Stimulated activated CD8-positive, alpha-beta memory T cell treated with anti-CD3 and anti-CD28 coated beads, Interleukin-15, amount 100 ng/mL, for 48 hours (primary cell): ENCODE measurements at regions not wholly inside any gene's neighbourhood (a gene's known extent, or its start where the extent isn't known, plus 50 kb on each side); places are given as distances from the start of the nearest gene placed in this dataset.

ENCODE experiments used
- DNase-seq, 2 donors: peaks; one replicate each; pipeline ENCODE4 v3.0.0-alpha.2; 2020; ENCODE audit warnings: low read depth in 2 of 2

- no peak for DNase-seq
Observed at GRCh38 chr4:173929921-173930320, 353.5 kb downstream of the FBXO8 start.

- no peak for DNase-seq
Observed at GRCh38 chr4:173924561-173924960, 358.9 kb downstream of the FBXO8 start.

DNA sequence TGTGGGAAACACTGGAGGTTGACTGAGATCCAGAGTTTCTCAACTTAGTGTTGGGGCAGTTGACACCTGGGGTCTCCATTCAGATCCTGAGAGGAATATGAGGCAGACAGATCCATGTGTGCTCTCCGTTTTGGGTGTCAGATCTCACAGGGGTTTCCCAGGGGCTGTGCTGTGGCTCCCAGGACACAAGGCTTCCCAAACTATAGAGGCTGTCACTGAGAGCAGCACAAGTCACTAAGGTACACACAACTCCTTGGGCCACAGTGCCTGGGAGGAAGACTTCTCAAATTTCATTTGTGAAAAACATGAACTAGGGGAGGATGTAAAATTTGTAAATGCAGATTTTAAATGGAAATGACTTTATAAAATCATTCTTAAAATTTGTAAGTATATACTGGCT is 363.6 kb downstream of the FBXO8 start:
- no peak for DNase-seq

GRCh38 chr4:173919196-173919595 is 364.3 kb downstream of the FBXO8 start:
- DNase-seq, result no peak

DNA sequence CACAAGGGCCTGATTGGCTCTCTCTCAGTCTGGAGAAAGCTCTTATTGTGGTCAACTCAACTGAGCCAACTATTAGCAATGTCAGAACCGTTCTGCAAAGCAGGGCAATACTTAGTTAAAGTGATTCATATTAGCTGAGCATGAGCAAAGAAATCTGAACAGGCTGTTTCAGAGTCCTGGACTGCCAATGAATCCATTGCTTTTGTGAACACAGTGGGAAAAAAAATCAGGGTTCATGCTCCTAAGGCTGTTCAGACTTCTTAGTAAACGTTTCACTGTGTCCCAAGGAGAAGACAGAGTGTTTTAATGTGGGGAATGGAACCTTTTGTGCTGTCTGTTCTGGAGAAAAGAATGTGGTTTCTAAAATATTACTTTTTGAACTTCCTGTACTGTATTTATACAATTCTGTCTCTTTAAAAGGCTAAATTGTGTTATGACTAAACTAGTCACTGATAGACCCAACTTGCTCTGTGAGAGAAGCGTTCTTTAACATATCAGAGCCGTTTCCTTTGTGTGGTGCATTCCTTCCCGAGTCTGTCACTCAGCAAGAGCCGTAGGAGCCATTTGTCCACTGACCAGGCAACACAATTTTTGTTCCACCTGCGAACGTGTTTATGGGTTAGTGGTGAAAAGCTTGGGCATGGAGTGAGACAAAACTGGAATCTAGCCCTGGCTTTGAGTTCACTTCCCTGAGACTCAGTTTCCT is 366.1 kb downstream of the FBXO8 start:
- DNase-seq, result no peak

DNA sequence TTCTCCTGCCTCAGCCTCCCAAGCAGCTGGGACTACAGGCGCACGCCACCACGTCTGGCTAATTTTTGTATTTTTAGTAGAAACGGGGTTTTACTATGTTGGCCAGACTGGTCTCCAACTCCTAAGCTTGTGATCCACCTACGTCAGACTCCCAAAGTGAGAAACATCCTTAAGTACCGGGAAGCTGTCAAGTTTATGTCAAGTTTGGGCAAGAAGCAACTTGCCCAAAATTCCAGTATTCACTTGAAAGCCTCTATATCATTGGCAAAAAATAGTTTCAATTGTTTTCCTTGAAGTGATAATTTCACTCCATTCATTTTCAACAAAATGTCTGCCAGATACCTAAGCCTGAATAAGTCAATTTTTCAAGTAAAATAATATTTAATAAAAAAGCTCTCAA is 370.0 kb downstream of the FBXO8 start:
- no peak for DNase-seq

GRCh38 chr4:173912384-173912783 is 371.1 kb downstream of the FBXO8 start:
- no peak for DNase-seq

DNA sequence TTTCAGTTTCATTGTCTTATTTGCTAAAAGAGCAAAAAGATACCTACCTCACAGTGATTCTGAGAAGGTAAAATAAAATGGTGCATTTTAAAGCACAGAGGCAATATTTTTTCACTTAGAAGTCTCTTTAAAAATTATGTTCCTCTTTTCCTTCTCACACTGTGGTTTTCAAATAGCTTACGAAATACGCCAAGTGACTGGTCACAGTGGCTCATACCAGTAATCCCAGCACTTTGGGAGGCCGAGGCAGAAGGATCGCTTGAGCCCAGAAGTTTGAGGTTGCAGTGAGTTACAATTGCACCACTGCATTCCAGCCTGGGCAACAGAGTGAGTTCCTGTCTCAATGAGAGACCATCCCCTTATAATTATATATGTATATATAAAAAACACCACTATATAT is 372.6 kb downstream of the FBXO8 start:
- no peak for DNase-seq

- no peak for DNase-seq
Observed at GRCh38 chr4:173909294-173909693, 374.2 kb downstream of the FBXO8 start.

DNA sequence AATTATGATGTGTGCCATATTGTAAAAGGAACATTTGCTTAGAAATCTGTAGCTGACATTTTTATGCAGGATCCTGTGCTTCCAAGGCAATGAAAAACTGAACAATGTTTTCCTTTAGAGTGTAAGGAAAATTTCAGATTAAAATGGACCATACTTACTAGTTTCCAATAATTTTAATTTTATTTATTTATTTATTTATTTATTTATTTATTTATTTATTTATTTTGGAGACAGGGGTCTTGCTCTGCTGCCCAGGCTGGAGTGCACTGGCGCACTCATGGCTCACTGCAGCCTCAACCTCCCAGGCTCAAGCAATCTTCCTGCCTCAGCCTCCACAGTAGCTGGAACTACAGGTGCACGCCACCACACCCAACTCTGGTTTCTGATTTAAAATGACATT is 369.8 kb upstream of the HAND2 start:
- no peak for DNase-seq

- DNase-seq, result no peak
Observed at GRCh38 chr4:173891072-173891471, 361.0 kb upstream of the HAND2 start.

GRCh38 chr4:173883821-173884220 is 353.8 kb upstream of the HAND2 start:
- DNase-seq, result no peak

- no peak for DNase-seq
Observed at GRCh38 chr4:173880897-173881296, 350.9 kb upstream of the HAND2 start.

- no peak for DNase-seq
Observed at GRCh38 chr4:173879509-173879908, 349.5 kb upstream of the HAND2 start.

DNA sequence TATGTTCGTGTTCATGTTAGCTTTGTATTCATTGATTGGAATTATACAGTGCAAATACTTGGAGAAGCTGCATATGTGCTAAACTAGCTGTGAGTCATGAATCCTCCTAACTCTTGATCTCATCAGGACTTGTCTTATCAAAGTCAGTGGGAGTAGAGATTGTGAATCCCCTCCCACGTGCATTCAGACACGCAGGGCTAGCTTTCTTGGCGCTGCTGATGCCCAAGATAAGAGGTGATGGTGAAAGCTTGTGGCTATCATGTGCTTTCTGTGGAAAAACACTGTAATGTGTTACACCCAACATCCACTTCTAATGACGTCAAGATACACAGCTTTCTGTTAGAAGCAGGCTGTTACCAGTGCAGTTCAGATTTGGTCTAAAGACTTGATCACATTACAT is 348.7 kb upstream of the HAND2 start:
- DNase-seq, result no peak

GRCh38 chr4:173871643-173872042 is 341.6 kb upstream of the HAND2 start:
- DNase-seq, result no peak

DNA sequence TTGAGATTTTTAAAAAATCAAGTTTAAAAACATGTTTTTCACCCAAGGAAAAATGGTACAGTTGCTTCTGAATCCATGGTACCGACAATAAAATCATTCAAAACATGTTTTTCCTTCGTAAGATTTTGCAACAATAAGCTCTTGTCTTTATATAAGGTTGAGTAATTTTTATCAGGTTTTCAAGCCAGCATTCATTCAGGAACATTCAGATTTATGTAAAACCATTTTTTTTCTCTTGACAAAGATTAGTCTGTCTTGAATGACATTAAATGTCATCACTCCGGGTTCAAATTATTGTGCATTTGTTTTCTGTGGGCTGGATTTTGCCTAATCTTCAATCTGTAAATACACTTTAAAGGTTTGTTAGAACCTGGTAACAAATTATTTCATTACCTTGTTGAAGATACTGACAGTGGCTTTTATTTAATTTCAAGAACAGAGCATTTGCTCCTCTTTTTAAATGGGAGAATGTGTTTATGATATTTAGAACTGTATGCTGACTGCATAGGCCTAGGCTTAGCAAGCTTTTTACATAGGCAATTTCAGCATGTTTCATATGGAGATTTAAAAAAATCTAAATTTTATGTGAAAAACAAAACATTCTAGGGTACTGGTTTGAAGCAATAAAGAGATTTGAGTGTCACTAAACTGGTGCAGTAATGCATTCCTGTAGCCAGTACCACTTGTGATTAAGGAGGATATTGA is 336.4 kb upstream of the HAND2 start:
- DNase-seq, result no peak

DNA sequence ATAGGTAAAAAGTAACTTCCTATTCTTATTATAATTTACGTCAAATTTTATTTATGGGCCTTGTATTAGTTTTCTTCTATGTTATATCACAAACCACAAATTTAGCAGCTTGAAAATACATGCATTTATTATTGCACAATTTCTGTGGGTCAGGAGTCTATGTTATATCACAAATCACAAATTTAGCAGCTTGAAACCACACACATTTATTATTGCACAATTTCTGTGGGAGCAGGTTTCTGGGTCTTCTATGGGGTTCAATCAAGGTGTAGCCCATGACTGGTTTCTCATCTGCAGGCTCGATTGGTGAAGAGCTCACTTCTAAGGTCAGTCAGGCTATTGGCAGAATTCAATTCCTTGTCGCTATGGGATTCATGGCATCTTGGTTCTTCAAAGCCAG is 332.7 kb upstream of the HAND2 start:
- no peak for DNase-seq

GRCh38 chr4:173860094-173860493 is 330.1 kb upstream of the HAND2 start:
- no peak for DNase-seq

DNA sequence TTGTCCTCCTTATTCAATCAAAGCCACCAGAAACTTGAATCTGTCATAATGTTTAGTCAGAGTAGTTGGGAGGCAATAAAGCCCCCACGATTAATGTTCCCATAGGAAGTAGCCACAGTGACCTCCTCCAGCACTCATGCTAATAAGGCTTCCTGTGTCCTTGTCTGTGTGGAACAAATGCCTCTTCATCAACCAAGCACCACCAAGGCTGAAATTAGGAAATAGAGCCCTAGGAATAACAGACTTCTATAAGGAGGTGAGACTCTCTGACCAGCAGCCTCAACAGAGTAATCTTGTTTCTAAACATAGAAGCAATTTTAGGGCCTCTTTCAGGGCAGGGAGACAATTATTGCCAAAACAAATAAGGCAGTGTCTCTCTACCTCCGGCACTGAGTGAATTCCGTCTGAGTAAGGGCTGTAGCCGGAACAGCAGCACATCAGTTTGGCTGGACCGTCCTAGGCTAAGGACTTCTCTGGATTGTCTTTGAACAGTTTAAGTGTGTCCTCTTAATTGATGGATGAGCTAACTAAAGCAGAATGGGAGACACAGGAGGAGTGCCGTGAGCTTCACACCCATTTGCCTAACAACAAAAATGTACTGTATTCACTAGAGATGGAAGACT is 329.2 kb upstream of the HAND2 start:
- DNase-seq, result no peak

DNA sequence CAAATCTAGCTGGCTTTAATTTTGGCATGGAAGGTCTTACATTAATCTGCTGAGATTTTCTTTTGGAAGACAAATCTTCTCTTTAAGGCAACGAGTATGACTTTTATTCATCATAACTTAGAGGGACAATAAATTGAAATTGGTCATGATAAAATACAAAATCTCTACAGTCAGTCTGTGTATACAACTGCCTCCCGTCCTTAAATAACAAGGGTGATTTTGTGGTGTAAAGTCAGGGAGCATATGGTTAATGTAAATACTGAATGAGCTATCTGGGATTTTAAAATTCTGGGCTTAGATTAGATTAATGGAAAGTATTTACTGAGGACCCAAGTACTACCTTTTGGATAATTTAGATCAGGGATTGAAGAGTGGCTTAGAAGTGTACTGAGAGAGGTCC is 328.4 kb upstream of the HAND2 start:
- no peak for DNase-seq

DNA sequence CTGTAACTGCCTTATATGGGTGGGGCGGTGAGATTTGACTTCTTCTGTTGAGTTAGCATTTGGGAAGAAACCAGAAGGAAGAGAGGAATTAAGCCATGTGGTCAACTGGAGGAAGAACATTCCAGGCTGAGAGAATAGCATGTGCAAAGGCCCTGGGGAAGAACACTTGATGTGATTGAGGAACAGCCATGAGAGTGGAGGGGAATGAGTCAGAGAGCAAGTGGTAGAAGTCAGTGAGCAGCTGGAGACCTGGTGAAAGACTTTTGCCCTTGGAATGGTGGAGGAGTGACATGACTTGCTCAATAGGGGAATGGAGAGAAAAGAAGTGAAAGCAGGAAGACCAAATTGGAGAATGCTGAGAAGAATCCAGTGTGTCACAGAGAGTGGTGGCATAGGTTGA is 327.8 kb upstream of the HAND2 start:
- DNase-seq, result no peak

DNA sequence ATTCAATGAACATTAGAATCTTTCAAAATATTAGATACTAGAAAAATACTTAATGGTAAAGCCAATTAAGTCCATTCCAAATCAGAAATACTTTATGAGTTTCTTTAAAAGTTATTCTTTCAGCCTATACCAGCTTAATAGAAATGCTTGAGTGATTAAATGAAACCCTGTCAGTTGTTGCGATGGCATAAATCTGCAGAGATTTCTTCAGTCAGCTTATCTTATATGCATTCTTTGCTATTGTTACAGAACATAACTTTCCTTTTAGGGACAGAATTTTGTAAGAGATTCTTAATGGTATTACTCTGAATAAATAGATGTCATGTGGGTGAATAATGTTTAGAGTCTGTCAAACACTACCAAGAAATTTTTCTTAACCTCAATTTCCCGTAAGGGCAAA is 325.0 kb upstream of the HAND2 start:
- no peak for DNase-seq
